ENCODE measurements at regions not wholly inside any gene's neighbourhood (a gene's known extent, or its start where the extent isn't known, plus 50 kb on each side); places are given as distances from the start of the nearest gene placed in this dataset.

DNA sequence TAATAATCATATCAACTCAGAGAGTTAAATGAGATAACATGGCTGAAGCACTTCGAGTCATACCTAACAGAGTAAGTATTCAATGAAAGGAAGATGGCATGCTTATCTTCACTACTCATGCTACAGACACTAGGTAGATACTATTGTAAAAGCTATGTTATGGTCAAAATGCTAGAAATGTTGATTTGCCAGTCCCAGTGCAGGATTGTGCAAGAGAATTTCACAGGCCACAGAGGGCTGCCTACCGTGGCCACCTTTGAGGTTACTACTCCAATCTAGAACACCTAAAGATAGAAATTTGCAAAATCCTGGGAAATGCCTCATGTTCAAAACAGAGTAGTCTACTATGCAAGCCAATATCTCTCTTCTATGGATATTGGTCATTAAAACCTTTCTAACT, 75.3 kb upstream of the PLEKHG7 start:
- TF ChIP-seq, protein P1, sequence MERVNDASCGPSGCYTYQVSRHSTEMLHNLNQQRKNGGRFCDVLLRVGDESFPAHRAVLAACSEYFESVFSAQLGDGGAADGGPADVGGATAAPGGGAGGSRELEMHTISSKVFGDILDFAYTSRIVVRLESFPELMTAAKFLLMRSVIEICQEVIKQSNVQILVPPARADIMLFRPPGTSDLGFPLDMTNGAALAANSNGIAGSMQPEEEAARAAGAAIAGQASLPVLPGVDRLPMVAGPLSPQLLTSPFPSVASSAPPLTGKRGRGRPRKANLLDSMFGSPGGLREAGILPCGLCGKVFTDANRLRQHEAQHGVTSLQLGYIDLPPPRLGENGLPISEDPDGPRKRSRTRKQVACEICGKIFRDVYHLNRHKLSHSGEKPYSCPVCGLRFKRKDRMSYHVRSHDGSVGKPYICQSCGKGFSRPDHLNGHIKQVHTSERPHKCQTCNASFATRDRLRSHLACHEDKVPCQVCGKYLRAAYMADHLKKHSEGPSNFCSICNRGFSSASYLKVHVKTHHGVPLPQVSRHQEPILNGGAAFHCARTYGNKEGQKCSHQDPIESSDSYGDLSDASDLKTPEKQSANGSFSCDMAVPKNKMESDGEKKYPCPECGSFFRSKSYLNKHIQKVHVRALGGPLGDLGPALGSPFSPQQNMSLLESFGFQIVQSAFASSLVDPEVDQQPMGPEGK (CRISPR knock-in tag; IDR thresholded peaks at IDR 0.05; ENCODE audit: borderline replicate concordance): no peak
- TF ChIP-seq OSR1 (CRISPR knock-in tag; IDR thresholded peaks at IDR 0.05) (no peak), ZFP3 (CRISPR knock-in tag; IDR thresholded peaks at IDR 0.05) (no peak), PPARA (CRISPR knock-in tag; IDR thresholded peaks at IDR 0.05; ENCODE audit: borderline replicate concordance) (no peak)
- TF ChIP-seq, protein P2, sequence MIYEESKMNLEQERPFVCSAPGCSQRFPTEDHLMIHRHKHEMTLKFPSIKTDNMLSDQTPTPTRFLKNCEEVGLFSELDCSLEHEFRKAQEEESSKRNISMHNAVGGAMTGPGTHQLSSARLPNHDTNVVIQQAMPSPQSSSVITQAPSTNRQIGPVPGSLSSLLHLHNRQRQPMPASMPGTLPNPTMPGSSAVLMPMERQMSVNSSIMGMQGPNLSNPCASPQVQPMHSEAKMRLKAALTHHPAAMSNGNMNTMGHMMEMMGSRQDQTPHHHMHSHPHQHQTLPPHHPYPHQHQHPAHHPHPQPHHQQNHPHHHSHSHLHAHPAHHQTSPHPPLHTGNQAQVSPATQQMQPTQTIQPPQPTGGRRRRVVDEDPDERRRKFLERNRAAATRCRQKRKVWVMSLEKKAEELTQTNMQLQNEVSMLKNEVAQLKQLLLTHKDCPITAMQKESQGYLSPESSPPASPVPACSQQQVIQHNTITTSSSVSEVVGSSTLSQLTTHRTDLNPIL (CRISPR knock-in tag; IDR thresholded peaks at IDR 0.05; ENCODE audit: low read depth): no peak
- TF ChIP-seq, protein P3, sequence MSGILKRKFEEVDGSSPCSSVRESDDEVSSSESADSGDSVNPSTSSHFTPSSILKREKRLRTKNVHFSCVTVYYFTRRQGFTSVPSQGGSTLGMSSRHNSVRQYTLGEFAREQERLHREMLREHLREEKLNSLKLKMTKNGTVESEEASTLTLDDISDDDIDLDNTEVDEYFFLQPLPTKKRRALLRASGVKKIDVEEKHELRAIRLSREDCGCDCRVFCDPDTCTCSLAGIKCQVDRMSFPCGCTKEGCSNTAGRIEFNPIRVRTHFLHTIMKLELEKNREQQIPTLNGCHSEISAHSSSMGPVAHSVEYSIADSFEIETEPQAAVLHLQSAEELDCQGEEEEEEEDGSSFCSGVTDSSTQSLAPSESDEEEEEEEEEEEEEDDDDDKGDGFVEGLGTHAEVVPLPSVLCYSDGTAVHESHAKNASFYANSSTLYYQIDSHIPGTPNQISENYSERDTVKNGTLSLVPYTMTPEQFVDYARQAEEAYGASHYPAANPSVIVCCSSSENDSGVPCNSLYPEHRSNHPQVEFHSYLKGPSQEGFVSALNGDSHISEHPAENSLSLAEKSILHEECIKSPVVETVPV (CRISPR knock-in tag; IDR thresholded peaks at IDR 0.05): no peak

Measured in SK-N-SH treated with all-trans-retinoic acid at 6 μM for 48 hours (cell line).